ENCODE measurements at regions not wholly inside any gene's neighbourhood (a gene's known extent, or its start where the extent isn't known, plus 50 kb on each side); places are given as distances from the start of the nearest gene placed in this dataset.

DNA sequence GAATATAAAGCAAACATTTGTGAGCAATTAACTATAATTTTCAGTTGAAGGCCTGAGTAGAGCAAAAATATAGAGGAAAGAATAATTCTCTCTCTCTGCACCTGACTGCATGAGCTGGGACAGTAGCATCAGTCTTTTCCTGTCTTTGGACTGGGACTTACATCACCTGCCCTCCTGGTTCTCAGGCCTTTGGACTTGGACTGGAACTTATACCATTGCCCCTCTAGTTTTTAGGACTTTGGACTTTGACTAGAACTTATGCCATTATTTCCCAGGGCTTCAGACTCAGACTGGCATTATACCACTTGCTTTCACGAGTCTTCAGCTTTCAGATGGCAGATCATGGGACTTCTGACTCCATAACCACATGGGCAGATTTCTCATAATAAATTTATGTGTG is 81.0 kb upstream of the SLC25A13 start:
- no peak for DNase-seq

DNA sequence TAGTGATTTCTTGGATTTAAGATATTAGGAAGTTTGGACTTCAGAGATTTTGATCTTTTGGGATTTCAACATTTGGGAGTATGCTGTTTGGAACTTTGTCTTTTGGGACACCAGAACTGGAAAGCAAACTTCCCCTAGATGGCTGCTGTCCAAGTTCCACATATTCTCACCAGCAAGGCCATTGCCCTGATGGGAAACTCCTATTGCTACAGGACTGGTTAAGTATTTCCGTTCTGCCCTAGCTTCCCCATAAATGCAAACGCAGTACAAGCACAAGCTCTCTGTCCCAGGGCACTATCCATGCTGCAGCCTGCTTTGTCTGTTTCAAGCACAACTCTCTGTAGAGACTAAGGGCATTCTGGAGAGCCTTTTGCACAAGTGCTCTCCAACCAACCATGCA is 79.3 kb upstream of the SLC25A13 start:
- no peak for DNase-seq

DNA sequence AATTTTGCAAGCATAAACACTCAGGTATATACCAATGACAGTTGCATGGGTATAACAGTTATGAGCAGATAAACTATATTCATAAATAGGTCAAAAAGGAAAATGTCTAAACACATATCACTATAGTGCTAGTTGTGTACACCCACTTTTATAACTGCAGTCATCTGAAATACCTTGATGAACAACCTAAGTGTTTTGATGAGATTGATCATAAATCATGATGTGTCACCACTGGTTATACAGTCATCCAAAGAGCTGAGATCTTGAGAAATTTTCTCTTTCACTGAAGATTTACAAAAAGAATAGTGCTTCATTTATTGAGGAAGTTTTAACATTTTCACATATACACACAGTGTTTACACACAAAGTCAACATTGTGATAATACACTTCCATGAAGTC is 78.6 kb upstream of the SLC25A13 start:
- no peak for DNase-seq

DNA sequence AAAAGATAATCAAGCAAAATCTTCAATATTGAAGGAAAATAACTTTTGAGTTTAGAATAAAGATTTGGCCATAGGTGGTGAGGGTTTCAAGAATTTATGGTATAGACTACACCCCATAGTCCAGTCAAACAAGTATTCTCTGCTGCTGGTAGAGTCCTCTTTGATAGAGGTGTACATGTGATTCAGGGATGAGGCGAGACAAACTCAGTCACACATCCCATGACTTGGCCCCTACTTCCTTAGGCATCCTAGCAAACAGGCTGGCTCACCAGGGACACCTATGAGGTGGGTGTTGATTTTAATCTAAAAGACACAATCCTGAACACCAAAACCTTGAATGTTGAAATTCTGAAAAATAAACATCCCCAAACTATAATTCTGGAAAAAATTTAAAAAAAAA is 78.1 kb upstream of the SLC25A13 start:
- no peak for DNase-seq

DNA sequence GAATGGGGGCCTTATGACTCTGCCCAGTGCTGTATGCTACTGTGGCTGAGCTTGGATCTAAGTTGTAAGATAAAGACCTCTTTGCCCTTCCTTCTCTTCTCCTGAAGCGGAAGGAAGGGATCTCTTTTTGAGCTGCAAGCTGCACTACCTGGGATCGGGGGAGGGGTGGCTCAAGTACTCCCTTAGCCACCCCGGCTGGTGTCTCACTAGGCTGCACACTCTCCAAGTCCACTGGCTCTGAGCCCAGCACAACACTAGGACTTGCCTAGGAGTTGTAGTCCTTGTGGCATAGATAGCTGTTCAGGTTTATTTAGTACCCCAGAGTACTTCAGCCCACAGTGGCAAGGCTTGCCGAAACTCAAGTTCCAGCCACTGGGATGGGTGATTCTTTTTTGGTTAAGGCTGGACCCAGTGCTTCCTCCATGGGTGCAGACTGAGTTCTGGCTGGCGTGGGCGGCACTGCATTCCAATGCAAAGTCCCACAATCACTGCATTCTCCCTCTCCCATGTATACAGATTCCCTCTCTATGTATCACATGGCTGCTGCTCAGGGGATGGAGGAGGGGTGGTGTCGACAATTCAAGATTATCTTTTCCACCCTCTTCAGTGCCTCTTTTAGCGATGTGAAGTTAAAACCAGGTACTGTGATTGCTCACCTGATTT is 76.2 kb upstream of the SLC25A13 start:
- DNase-seq, result no peak

- no peak for DNase-seq
These were observed 66.9 kb upstream of the SLC25A13 start for GRCh38 chr7:96388620-96389383.

- no peak for DNase-seq
These were observed 66.3 kb upstream of the SLC25A13 start for GRCh38 chr7:96388166-96388565.

GRCh38 chr7:96380111-96380512 is 58.2 kb upstream of the SLC25A13 start:
- no peak for DNase-seq

GRCh38 chr7:96377399-96377798 is 55.5 kb upstream of the SLC25A13 start:
- no peak for DNase-seq
